Pons (tissue), 1 donor: ENCODE measurements at regions not wholly inside any gene's neighbourhood (a gene's known extent, or its start where the extent isn't known, plus 50 kb on each side); places are given as distances from the start of the nearest gene placed in this dataset.

ENCODE experiments used
- DNase-seq: peaks from one replicate; pipeline ENCODE4 v3.0.0-alpha.2; 2016; ENCODE audit warnings: low spot score

- no peak for DNase-seq
These were observed 85.7 kb upstream of the RBBP8 start for GRCh38 chr18:22847392-22847791.

DNA sequence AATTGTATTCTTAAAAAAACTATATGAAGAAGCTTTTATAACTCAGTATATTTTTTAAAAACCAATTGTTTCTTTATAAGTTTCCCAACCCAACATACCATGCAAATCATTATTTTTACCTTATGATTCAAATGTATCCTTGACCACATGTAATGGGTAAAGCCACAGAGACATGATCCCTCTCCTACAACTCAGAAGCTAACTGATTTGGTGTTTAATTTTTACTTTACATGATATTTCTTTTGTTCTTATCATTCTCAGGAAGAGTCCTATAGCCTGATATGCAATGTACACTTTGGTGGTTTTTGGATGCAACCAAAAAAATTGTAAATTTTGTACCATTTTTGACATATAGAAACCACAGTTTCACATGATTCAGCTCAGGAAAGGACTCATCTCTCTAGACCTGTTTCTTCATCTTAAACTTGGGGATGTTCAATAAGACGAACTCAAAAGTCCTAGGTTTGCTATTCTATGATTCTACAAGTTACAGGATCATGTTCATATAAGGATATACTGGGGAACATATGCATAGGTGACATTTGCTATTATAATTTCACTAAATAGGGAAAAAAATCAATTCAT lies 85.2 kb upstream of the RBBP8 start:
- no peak for DNase-seq

DNA sequence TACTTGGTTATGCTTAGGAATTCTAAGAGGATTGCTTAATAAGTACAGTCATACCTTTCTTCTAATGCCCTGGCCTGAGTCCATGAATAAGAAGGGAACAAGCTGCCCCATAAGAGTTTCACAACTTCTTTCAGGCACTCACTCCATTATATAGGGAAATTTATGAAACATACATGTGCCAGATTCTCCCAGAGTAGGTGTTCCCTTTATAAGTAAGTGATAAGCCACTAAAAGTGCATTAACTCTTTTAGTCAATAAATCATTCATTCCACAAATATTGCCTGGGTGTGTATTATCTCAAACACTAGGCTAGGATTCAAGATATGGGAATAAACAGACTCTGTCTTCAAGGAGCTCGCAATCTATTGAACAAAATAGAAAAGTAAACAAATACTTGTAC lies 84.5 kb upstream of the RBBP8 start:
- no peak for DNase-seq

DNA sequence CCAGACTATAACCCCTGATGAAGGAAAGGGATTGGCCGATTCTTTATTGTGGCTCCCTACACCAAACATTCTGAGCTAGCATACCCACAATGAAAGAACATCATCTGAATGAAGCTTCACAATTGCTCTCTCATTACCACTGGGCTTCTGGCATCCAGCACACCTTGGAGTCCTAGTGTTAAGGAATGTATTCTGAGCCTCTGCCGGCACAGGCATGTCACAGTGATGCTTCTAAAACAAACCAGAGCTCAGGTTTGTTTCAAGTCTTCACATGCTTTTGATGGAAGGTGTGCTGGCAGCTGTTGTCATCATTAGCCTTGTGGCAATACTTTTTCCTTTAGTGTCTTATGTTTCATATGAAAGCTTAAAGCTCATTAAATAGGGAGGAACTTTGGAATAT lies 76.3 kb upstream of the RBBP8 start:
- no peak for DNase-seq

- DNase-seq: no peak
These were observed 75.0 kb upstream of the RBBP8 start for GRCh38 chr18:22858121-22858520.

GRCh38 chr18:22860807-22861206 lies 72.3 kb upstream of the RBBP8 start:
- DNase-seq: no peak

DNA sequence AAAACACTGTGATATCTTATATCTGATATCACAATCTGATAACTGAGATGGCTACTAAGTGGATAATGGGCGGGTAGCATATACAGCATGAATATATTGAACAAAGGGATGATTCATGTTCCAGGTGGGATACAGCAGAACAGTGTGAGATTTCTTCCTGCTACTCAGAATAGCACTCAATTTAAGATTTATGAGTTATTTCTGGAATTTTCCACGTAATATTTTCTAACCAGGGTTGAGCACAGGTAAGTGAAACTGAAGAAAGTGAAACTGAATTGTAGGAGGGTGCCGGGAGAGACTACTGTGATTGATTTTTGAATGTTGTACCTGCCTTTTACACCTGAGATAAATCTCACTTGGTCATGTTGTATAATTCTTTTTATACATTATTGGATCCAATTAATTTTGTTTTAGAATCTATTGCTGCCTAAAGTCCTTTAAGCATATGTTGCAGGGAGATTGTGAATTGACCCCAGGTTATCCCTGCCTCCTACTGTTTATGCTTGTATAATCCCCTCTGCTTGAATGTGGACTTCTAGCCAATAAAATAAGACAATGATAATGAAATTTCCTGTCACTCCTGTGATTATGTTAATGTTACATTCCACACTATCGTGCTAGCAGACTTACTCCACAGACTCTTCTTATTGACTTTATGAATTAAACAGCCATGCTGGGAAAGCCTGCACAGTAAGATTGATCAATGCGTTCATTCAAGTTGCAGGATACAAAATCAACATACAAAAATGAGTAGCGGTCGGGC lies 67.6 kb upstream of the RBBP8 start:
- no peak for DNase-seq

GRCh38 chr18:22868831-22869230 lies 64.3 kb upstream of the RBBP8 start:
- DNase-seq: no peak

DNA sequence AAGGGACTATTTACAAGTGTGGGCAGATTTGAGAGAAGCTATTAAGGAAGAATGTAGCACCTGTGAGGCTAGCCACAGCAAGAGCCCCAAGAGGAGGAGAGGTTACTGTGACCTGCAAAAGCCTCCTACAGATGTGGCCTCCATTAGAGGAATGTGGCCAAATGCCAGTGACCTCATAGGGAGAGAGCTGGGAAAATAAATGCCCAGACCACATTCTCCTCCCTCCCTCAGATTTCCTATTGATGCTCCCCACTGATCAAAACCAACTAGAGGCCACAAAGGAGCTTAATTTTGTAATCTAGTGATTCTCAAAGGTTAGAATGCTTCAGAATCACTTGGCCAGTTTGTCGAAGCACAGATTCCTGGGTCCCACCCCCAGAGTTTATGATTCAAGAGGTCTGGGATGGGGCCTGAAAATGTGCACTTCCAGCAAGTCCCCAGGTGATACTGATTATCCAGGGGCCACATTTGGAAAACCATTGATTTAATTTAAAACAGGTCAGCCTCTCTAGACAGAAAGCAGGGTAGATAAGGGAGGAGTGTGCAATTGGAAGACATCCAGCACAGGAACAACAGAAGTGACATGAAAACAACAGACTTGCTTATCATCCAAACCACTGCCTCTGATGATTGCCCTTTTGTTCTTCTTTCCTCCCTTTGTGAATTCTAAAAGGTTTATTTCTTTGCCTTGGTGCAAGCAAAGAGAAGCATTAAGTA lies 61.2 kb upstream of the RBBP8 start:
- DNase-seq: no peak

DNA sequence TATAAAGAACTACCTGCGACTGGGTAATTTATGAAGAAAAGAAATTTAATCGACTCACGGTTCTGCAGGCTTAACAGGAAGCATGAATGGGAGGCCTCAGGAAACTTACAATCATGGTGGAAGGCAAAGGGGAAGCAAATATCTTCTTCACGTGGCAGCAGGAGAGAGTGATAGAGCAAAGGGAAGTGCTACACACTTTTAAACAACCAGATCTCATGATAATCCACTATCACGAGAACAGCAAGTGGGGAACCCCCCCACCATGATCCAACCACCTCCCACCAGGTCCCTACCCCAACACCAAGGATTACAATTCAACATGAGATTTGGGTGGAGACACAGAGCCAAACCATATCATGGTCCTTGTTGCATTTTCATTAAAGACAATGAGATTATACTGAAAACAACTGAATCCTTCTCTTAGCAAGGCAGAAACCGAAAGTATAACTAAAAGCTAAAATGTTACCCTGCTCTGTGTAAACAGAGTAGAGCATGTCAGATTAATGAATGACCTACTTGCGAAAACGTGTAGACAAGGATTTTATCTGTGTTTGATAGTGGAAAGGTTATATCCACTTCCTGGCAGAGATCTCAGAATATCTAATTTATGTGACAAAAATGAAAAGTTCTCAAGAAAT lies 60.1 kb upstream of the RBBP8 start:
- no peak for DNase-seq

DNA sequence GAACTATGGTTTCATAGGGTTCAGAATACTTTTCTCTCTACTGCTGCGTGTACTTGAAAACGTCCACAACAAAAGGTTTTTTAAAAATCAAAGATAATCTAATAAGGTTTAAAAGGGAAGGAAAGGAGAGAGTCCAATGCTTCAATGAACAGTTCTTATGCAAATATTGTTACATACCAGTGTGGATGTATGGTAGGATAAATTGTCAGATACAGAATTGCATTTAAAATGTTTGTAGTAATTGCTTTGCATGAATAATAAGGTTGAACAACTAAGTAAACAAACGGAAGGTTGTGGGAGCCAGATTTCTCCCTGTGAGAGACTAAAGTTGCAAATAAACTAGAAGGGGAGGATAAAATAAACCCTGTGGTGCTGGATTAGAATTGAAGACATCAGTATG lies 53.8 kb upstream of the RBBP8 start:
- no peak for DNase-seq

- DNase-seq: no peak
These were observed 51.0 kb upstream of the RBBP8 start for GRCh38 chr18:22882084-22882483.

DNA sequence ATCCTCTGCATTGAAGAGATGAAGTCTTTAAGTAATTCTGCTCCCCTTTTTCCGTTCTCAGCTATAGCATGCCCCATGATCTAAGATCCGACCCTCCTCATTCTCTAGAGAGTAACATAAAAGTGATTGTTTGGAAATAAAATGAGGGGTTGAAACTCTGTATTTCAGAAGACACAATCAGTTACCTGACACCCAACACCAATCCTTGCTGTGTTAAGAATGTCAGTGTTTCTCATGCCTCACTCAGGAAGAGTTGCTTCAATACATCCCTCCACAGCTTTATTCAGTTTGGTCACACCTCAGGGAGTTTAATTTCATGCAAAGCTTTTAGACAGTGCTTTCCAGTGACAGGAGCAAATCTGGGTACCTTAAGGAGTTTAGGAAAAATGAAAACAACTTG lies 49.9 kb upstream of the RBBP8 start:
- no peak for DNase-seq
